IPS-18c (cell line): ENCODE measurements at regions not wholly inside any gene's neighbourhood (a gene's known extent, or its start where the extent isn't known, plus 50 kb on each side); places are given as distances from the start of the nearest gene placed in this dataset.

ENCODE experiments used
- H3K4me3 ChIP-seq: 2 replicates; pipeline ENCODE4 v1.7.0; 2013; ENCODE audit warnings: low read depth, mild to moderate bottlenecking, low read length, moderate library complexity; ENCODE audit not compliant: insufficient read depth
- H3K9me3 ChIP-seq: one replicate; pipeline ENCODE4 v1.6.1; 2013; ENCODE audit warnings: mild to moderate bottlenecking, low read length, moderate library complexity; ENCODE audit not compliant: control insufficient read depth, insufficient read depth

- Histone ChIP-seq H3K4me3 (no peak overlapping the region), H3K9me3 (no peaks in the 10 kb centered on the region)
Observed at GRCh38 chr3:117302428-117302827, 592.8 kb downstream of the TUSC7 start.

GRCh38 chr3:117303443-117303842 lies 593.9 kb downstream of the TUSC7 start:
- H3K9me3 ChIP-seq = no peaks in the 10 kb centered on the region

GRCh38 chr3:117304681-117305080 lies 595.1 kb downstream of the TUSC7 start:
- H3K9me3 ChIP-seq = no peaks in the 10 kb centered on the region
- H3K4me3 ChIP-seq = no peak overlapping the region

More at GRCh38 chr3:117303443-117303842, 593.9 kb downstream of the TUSC7 start:
- no peak overlapping the region for H3K4me3 ChIP-seq

DNA sequence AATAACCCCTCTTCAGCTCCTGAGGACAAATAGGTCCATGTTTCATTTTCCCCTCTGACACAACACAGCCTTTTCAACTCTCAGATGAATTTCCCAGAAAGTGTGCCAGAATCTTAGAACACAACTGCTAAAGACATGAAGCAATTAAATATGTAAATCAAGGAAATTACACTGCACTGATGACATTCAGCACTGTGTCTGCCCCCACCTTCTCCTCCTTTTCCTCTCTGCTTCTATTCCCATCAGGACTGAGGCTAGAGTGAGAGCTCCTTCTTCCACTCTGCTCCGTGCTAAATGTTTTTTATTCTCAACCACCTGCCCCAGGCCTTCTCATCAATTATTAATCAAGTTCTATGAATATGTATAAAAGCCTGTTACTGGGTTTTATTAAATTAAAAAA lies 596.1 kb downstream of the TUSC7 start:
- Histone ChIP-seq H3K4me3 (no peak overlapping the region), H3K9me3 (no peaks in the 10 kb centered on the region)

DNA sequence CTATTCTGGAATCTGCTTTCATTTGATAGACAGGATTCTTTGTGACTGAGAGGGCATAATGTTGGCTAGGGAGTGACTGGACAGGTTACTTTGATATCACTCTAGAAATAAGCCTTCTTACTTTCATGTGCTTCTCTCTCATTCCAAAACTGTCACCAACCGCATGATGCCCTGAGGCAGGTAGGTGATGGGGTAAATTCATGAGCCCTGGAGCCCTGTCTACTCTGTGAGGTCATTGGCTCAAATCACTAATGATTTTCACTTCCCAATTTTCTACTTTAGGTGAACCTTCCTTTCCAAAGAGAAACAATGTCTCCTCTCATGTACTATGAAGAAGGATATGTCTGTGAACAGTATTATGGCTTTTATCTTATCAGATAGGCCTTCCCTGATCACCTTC lies 596.7 kb downstream of the TUSC7 start:
- Histone ChIP-seq H3K9me3 (no peaks in the 10 kb centered on the region), H3K4me3 (no peak overlapping the region)

DNA sequence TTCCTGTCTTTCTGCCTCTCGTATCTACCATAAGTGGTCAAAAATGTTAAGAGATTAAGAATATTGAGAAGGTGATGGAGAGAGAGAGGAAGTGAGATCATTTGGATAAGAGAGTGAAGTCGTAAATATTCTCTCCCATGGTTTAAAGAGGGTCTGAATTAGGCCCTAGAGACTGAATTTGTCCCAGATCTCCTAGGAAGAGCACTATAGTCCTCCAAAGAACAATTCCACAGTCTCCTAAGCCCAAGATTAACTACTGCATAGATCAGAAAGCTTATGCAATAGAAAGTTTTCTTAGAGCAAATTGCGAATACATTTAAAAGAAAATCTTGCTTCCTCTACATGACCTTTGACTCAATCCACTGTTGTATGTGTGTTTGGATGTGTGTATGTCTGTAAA lies 598.8 kb downstream of the TUSC7 start:
- Histone ChIP-seq H3K4me3 (no peak overlapping the region), H3K9me3 (no peaks in the 10 kb centered on the region)

GRCh38 chr3:117308756-117309155 lies 599.2 kb downstream of the TUSC7 start:
- no peaks in the 10 kb centered on the region for H3K9me3 ChIP-seq
- H3K4me3 ChIP-seq = no peak overlapping the region

DNA sequence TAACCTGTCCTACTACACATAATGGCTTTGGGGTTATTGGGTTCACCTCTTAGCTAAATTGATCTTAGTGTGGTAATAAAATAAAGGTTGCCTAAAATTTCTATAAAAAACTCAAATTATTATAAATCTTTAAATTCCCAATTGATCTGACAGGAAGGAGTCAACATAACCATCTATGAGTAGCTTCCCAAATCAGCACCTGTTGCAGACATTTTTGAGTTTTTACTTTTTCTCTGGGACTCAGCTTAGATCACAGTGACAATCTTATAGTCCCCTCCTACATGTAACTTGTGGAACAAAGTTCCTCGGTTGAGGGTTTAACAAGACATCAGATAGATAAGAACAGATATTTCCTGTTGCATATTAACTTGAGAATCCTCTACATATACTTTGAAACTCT lies 601.0 kb downstream of the TUSC7 start:
- H3K9me3 ChIP-seq = no peaks in the 10 kb centered on the region

GRCh38 chr3:117314441-117315150 lies 605.0 kb downstream of the TUSC7 start:
- no peaks in the 10 kb centered on the region for H3K9me3 ChIP-seq

More for the DNA sequence above, 601.0 kb downstream of the TUSC7 start:
- no peak overlapping the region for H3K4me3 ChIP-seq

DNA sequence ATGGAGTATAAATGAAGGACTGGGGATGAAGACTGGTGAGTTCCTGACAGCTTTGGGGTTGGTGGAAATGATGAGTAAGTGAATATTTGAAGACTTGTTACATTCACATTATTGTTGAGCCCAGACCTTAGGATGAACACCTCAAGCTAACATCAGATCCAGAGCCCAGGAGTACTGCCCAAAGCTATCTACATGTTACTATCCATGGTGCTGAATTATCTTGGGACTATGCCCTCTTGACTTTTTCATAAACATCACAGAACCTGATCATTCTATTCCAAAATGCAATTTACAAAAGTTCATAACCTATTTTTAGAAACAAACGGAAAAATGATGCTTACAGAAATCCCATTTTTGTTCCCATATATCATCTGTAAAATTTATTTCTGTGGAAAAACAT lies 613.3 kb downstream of the TUSC7 start:
- Histone ChIP-seq H3K4me3 (no peak overlapping the region), H3K9me3 (no peaks in the 10 kb centered on the region)

More at GRCh38 chr3:117314441-117315150, 605.0 kb downstream of the TUSC7 start:
- H3K4me3 ChIP-seq = no peak overlapping the region

DNA sequence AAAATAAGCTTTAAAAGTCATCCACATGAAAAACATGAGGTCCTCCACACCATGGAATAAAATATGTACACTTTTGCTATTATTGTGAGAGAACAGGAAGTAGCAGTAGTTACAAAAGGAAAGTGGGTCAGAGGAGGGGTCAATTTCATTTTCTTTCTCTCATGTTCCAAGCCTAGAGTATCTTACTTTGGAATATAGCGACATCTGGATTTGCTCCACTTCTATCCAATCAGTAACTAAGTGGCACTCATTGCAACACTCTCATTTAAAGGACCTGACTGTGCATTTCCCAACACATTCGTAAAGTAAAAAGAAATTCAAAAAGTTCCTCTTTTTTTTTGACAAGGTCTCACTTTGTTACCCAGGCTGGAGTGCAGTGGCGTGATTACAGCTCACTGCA lies 637.3 kb downstream of the TUSC7 start:
- Histone ChIP-seq H3K9me3 (no peaks in the 10 kb centered on the region), H3K4me3 (no peak overlapping the region)

DNA sequence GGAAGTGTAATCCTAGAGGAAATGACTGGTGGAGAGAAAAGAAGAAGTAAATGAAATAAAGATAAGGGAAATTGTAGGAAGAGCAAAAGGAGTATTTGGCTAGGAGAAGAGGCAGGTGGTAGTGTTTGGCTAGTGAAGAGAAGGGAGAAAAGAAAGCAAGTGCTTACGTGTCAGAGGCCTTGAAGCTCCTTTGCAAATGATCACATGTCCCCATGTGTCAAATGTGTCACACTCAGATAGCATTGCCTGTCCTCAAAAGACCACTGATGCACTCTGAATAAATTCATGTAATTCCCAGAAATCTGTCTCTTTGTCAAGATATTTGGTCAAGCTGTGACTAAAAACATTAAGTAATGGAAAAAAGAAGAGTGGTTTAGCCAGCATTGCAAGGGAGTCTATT lies 639.3 kb downstream of the TUSC7 start:
- no peaks in the 10 kb centered on the region for H3K9me3 ChIP-seq

DNA sequence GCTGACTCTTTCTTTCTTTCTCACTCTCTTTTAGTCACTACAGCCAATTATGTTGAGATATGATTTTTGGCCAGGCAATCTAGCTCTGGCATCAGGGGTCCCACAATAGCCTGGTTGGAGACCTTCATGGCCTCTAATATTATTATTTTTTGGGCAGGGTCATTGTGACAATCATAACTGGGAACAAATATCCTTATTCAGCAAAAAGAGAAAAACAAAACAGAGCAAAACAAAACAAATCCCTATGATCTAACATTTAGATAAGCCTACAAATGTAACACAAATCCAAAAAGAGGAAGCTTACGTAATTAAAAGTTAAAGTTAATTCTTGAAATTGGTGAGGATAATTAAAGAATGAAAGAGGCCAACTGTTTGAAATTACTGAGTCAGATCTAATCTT lies 640.0 kb downstream of the TUSC7 start:
- Histone ChIP-seq H3K4me3 (no peak overlapping the region), H3K9me3 (no peaks in the 10 kb centered on the region)

More for the DNA sequence above, 639.3 kb downstream of the TUSC7 start:
- no peak overlapping the region for H3K4me3 ChIP-seq

DNA sequence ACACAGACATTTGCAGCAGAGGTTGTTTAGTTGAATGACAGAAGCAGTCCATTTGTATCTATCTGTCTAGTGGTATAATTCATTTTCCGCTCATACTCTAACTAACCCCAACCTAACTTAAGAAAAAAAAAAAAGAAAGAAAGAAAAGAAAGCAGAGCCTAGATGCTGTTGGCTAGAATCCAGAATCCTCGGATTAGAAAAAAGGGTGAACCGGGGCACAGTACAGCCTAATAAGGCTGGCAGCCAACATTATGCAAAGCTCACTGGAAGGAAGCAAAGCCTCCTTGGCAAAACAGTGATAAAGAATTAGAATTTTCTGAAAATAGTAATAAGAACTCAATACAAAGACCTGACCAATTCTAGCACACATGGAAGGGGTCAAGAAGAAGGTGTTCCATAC lies 640.8 kb downstream of the TUSC7 start:
- no peak overlapping the region for H3K4me3 ChIP-seq
- no peaks in the 10 kb centered on the region for H3K9me3 ChIP-seq

DNA sequence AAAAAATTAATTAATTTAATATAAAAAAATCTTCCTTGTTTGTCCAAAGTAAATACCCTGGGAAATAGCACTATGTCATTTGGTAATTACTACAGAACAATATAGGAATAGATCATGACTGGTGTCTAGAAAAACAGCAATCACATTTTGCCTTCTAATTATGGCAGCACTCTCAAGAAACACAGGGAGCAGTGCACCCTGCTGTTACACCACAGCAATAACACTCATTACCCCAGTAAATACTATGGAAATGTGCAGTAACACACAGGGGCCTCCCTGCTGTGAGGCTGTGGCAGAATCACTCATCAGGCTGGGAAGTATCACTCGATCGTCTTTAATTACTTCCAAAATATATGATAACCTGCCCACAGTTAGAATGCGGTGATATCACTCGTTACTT lies 646.0 kb downstream of the TUSC7 start:
- no peaks in the 10 kb centered on the region for H3K9me3 ChIP-seq
- no peak overlapping the region for H3K4me3 ChIP-seq

- no peak overlapping the region for H3K4me3 ChIP-seq
- no peaks in the 10 kb centered on the region for H3K9me3 ChIP-seq
Observed at GRCh38 chr3:117356091-117356705, 646.6 kb downstream of the TUSC7 start.

DNA sequence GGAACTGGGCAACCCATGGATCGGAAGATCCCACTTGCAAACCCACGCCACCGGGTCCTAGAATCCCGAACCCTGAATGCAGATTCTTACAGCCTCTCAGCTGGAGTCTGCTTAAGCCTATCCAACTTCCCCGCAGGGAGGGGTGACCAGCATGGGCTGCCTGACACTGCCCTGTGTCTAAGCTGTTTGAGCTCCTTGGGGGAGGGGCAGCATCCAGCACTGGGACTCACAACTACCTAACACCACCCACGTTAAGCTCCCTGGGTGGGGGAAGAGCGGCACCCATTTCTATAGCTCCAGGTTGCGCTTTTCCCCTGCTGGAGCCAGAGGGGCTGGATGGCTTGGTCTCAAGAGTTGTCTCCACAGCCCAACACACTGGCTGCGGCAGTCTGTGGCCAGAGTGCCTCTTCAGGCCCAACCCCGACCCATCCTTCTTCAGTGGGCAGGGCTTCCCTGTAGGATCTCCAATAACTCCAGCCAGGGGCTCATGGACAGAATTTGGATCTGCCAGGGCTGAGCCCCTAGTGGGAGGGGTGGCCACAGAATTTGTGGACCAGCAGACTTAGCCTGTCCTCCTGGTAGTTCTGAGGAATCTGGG lies 649.2 kb downstream of the TUSC7 start:
- Histone ChIP-seq H3K9me3 (no peaks in the 10 kb centered on the region), H3K4me3 (no peak overlapping the region)

DNA sequence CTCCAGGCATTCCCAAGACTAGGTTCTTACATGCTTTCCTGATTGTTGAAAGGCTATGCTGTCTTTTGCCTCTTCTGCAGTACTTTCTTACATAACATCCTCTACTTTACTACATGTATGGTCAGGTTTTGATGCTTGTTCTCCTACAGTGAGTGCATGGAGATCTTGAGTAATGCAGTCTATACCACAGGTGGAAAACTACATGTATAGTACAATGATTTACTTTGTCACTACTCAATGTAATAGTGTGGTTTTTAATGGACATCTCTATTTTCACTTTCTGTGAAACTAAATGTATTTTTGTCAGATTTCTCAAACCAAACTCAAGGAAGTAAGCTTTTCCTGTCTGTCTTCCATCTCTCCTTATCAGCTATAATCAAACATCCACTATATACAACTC lies 657.0 kb downstream of the TUSC7 start:
- no peak overlapping the region for H3K4me3 ChIP-seq
- H3K9me3 ChIP-seq = no peaks in the 10 kb centered on the region
